ENCODE measurements at regions not wholly inside any gene's neighbourhood (a gene's known extent, or its start where the extent isn't known, plus 50 kb on each side); places are given as distances from the start of the nearest gene placed in this dataset.

- DNase-seq (ENCODE audit: low spot score) = no peak
Measured at GRCh38 chr2:79453918-79454317, 58.9 kb upstream of the CTNNA2 start.

- DNase-seq (ENCODE audit: low spot score) = no peak
Measured at GRCh38 chr2:79452651-79453050, 60.2 kb upstream of the CTNNA2 start.

GRCh38 chr2:79447463-79447862 lies 65.4 kb upstream of the CTNNA2 start:
- no peak for DNase-seq (ENCODE audit: low spot score)

- no peak for DNase-seq (ENCODE audit: low spot score)
Measured at GRCh38 chr2:79446313-79446712, 66.5 kb upstream of the CTNNA2 start.

GRCh38 chr2:79437433-79438267 lies 75.2 kb upstream of the CTNNA2 start:
- DNase-seq (ENCODE audit: low spot score) = no peak

- DNase-seq (ENCODE audit: low spot score) = no peak
Measured at GRCh38 chr2:79434362-79434761, 78.5 kb upstream of the CTNNA2 start.

- DNase-seq (ENCODE audit: low spot score) = no peak
Measured at GRCh38 chr2:79432731-79433146, 80.1 kb upstream of the CTNNA2 start.

- no peak for DNase-seq (ENCODE audit: low spot score)
Measured at GRCh38 chr2:79428745-79429144, 84.1 kb upstream of the CTNNA2 start.

- DNase-seq (ENCODE audit: low spot score) = no peak
Measured at GRCh38 chr2:79414690-79415089, 98.2 kb upstream of the CTNNA2 start.

- DNase-seq (ENCODE audit: low spot score) = no peak
Measured at GRCh38 chr2:79394485-79394859, 118.4 kb upstream of the CTNNA2 start.

GRCh38 chr2:79393806-79394484 lies 118.9 kb upstream of the CTNNA2 start:
- no peak for DNase-seq (ENCODE audit: low spot score)

GRCh38 chr2:79393107-79393685 lies 119.7 kb upstream of the CTNNA2 start:
- DNase-seq (ENCODE audit: low spot score) = no peak

GRCh38 chr2:79389481-79389880 lies 123.4 kb upstream of the CTNNA2 start:
- DNase-seq (ENCODE audit: low spot score) = no peak

- DNase-seq (ENCODE audit: low spot score) = no peak
Measured at GRCh38 chr2:79388024-79388423, 124.8 kb upstream of the CTNNA2 start.

GRCh38 chr2:79387431-79387830 lies 125.4 kb upstream of the CTNNA2 start:
- DNase-seq (ENCODE audit: low spot score) = no peak

- no peak for DNase-seq (ENCODE audit: low spot score)
Measured at GRCh38 chr2:79383681-79384080, 129.2 kb upstream of the CTNNA2 start.

GRCh38 chr2:79375817-79376216 lies 137.0 kb upstream of the CTNNA2 start:
- no peak for DNase-seq (ENCODE audit: low spot score)

- DNase-seq (ENCODE audit: low spot score) = no peak
Measured at GRCh38 chr2:79373358-79374130, 139.3 kb upstream of the CTNNA2 start.

GRCh38 chr2:79370976-79371538 lies 141.8 kb upstream of the CTNNA2 start:
- no peak for DNase-seq (ENCODE audit: low spot score)

GRCh38 chr2:79369127-79369526 lies 143.7 kb upstream of the CTNNA2 start:
- DNase-seq (ENCODE audit: low spot score) = no peak

- no peak for DNase-seq (ENCODE audit: low spot score)
Measured at GRCh38 chr2:79368116-79368630, 144.7 kb upstream of the CTNNA2 start.

GRCh38 chr2:79359419-79359818 lies 153.4 kb upstream of the CTNNA2 start:
- no peak for DNase-seq (ENCODE audit: low spot score)
